ENCODE measurements at regions not wholly inside any gene's neighbourhood (a gene's known extent, or its start where the extent isn't known, plus 50 kb on each side); places are given as distances from the start of the nearest gene placed in this dataset.

DNA sequence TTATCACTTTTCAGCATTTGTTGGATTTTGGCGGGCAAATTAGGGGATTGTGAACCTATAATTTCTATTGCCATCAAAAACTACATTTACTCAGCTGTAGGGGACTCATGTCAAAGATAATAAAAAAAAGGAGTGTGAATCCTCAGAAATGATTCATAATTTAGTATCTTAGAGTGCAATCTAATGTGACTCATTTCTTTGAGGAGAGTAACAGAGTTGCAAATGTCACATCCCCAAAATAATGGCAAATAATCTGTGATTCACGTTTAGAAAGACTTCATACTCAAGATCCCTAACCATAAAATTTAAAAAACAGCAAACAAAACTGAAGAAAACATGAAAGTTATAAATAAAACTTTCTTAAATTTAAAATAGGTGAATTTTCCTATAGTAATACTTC is 373.0 kb downstream of the CDH2 start:
- Histone ChIP-seq H3K27me3 (ENCODE audit: control insufficient read depth in 2 of 2, insufficient read depth in 1 of 2, low read length in 1 of 2) (no peaks in the 10 kb centered on the region), H3K4me3 (ENCODE audit: low read length in 2 of 2) (no peak overlapping the region), H3K36me3 (ENCODE audit: control insufficient read depth in 2 of 2, insufficient read depth in 2 of 2, low read length in 1 of 2) (no peaks in the 10 kb centered on the region), H3K9me3 (ENCODE audit: control insufficient read depth in 2 of 2, insufficient read depth in 1 of 2, low read length in 1 of 2) (no peaks in the 10 kb centered on the region), H3K27ac (ENCODE audit: low read depth in 1 of 2, low read length in 1 of 2) (no peak overlapping the region), H3K4me1 (ENCODE audit: control insufficient read depth in 2 of 2, insufficient read depth in 2 of 2, low read length in 2 of 2) (no peaks in the 10 kb centered on the region)
- DNase-seq (ENCODE audit: low read depth in 6 of 9, low spot score in 9 of 9), result no peak
- 36% methylated on average over 2 of the region's 2 CpGs for WGBS

GRCh38 chr18:27797484-27797883 is 379.4 kb downstream of the CDH2 start:
- 80% methylated on average over 1 of the region's 1 CpG for WGBS
- H3K27ac ChIP-seq (ENCODE audit: low read depth in 1 of 2, low read length in 1 of 2), result no peak overlapping the region
- no peaks in the 10 kb centered on the region for H3K36me3 ChIP-seq (ENCODE audit: control insufficient read depth in 2 of 2, insufficient read depth in 2 of 2, low read length in 1 of 2)
- H3K27me3 ChIP-seq (ENCODE audit: control insufficient read depth in 2 of 2, insufficient read depth in 1 of 2, low read length in 1 of 2), result no peaks in the 10 kb centered on the region
- H3K9me3 ChIP-seq (ENCODE audit: control insufficient read depth in 2 of 2, insufficient read depth in 1 of 2, low read length in 1 of 2), result no peaks in the 10 kb centered on the region
- no peak for DNase-seq (ENCODE audit: low read depth in 6 of 9, low spot score in 9 of 9)
- H3K4me3 ChIP-seq (ENCODE audit: low read length in 2 of 2), result no peak overlapping the region
- no peaks in the 10 kb centered on the region for H3K4me1 ChIP-seq (ENCODE audit: control insufficient read depth in 2 of 2, insufficient read depth in 2 of 2, low read length in 2 of 2)

DNA sequence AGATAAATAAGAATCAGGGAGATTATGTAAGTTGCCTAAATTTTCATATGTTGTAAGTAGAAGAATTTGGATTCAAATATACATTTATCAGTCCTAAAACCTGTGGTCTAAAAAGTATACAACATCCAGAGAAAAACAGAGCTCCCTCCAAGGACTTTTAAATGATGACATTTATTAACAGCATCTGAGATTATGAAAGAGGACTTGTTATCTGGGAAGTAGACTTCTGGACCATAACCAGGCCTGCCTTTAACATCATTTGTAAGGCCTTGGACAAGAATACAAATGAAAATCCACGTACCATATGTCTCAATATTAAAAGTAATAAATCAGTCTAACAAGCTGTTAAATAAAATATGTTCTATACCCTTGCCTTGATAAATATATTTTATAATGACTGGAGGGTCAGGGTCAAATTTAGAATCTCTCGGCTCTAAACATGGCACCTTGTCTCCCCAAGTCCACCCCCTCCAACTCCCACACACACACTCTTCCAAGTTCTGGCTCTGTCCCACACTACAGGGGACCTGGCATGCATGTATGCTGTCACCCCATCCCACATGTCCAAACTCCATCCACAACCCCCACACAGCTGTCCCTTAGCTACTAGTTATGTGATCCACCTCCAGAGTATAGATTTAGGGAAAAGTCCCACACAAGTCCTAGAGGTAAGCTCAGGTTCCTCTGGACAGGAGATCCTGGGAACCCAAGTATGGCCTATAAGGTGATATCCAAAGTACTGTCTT is 382.6 kb downstream of the CDH2 start:
- no peaks in the 10 kb centered on the region for H3K4me1 ChIP-seq (ENCODE audit: control insufficient read depth in 2 of 2, insufficient read depth in 2 of 2, low read length in 2 of 2)
- H3K4me3 ChIP-seq (ENCODE audit: low read length in 2 of 2), result no peak overlapping the region
- WGBS, result 92% methylated on average over 2 of the region's 2 CpGs
- H3K27ac ChIP-seq (ENCODE audit: low read depth in 1 of 2, low read length in 1 of 2), result no peak overlapping the region
- no peaks in the 10 kb centered on the region for H3K27me3 ChIP-seq (ENCODE audit: control insufficient read depth in 2 of 2, insufficient read depth in 1 of 2, low read length in 1 of 2)
- no peak for DNase-seq (ENCODE audit: low read depth in 6 of 9, low spot score in 9 of 9)
- H3K36me3 ChIP-seq (ENCODE audit: control insufficient read depth in 2 of 2, insufficient read depth in 2 of 2, low read length in 1 of 2), result no peaks in the 10 kb centered on the region
- no peaks in the 10 kb centered on the region for H3K9me3 ChIP-seq (ENCODE audit: control insufficient read depth in 2 of 2, insufficient read depth in 1 of 2, low read length in 1 of 2)

GRCh38 chr18:27793013-27793785 is 383.7 kb downstream of the CDH2 start:
- Histone ChIP-seq H3K36me3 (ENCODE audit: control insufficient read depth in 2 of 2, insufficient read depth in 2 of 2, low read length in 1 of 2) (no peaks in the 10 kb centered on the region), H3K4me1 (ENCODE audit: control insufficient read depth in 2 of 2, insufficient read depth in 2 of 2, low read length in 2 of 2) (no peaks in the 10 kb centered on the region), H3K4me3 (ENCODE audit: low read length in 2 of 2) (no peak overlapping the region), H3K27ac (ENCODE audit: low read depth in 1 of 2, low read length in 1 of 2) (no peak overlapping the region), H3K27me3 (ENCODE audit: control insufficient read depth in 2 of 2, insufficient read depth in 1 of 2, low read length in 1 of 2) (no peaks in the 10 kb centered on the region), H3K9me3 (ENCODE audit: control insufficient read depth in 2 of 2, insufficient read depth in 1 of 2, low read length in 1 of 2) (no peaks in the 10 kb centered on the region)
- DNase-seq (ENCODE audit: low read depth in 6 of 9, low spot score in 9 of 9), result no peak
- WGBS, result 89% methylated on average over 7 of the region's 7 CpGs

DNA sequence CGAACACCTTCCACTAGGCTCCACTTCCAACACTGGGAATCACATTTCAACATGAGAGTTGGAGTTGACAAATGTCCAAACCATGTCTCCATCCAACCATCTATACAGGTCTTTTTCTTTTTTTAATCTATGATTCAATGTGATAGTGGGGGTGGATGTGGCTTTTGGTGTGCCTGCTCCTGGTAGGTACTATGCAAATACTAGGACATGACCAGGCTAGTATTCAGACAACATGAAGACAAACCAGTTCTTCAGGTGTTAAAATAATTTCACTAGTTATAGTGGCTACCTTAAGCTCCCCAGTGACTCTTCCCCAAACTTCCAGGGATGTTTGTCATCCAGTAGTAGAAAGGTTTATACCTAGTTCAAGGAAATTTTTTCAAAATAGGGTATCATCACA is 387.5 kb downstream of the CDH2 start:
- H3K27ac ChIP-seq (ENCODE audit: low read depth in 1 of 2, low read length in 1 of 2), result no peak overlapping the region
- no peaks in the 10 kb centered on the region for H3K36me3 ChIP-seq (ENCODE audit: control insufficient read depth in 2 of 2, insufficient read depth in 2 of 2, low read length in 1 of 2)
- H3K27me3 ChIP-seq (ENCODE audit: control insufficient read depth in 2 of 2, insufficient read depth in 1 of 2, low read length in 1 of 2), result no peaks in the 10 kb centered on the region
- H3K4me3 ChIP-seq (ENCODE audit: low read length in 2 of 2), result no peak overlapping the region
- H3K9me3 ChIP-seq (ENCODE audit: control insufficient read depth in 2 of 2, insufficient read depth in 1 of 2, low read length in 1 of 2), result no peaks in the 10 kb centered on the region
- DNase-seq (ENCODE audit: low read depth in 6 of 9, low spot score in 9 of 9), result no peak
- H3K4me1 ChIP-seq (ENCODE audit: control insufficient read depth in 2 of 2, insufficient read depth in 2 of 2, low read length in 2 of 2), result no peaks in the 10 kb centered on the region
- 96% methylated on average over 1 of the region's 1 CpG for WGBS

DNA sequence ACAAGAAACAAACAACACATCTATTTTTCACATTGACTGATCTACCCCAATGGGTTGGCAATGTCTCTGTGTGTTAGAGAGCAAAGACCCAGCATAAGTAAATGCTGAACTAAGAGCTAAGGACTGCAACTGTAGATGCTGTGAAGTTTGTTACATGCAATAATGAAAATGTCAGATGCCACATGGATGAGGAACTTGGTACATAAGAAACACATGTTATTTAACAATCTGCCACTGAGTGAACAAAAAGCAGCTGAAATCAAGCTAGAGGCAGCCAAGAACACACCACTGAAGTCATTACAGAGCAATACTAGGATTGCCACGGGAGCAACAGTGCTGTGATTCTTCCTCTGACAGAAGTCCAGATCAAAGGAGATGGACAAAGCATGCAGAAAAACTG is 389.4 kb downstream of the CDH2 start:
- no peak for DNase-seq (ENCODE audit: low read depth in 6 of 9, low spot score in 9 of 9)
- H3K27me3 ChIP-seq (ENCODE audit: control insufficient read depth in 2 of 2, insufficient read depth in 1 of 2, low read length in 1 of 2), result no peaks in the 10 kb centered on the region
- no peaks in the 10 kb centered on the region for H3K4me1 ChIP-seq (ENCODE audit: control insufficient read depth in 2 of 2, insufficient read depth in 2 of 2, low read length in 2 of 2)
- no peak overlapping the region for H3K27ac ChIP-seq (ENCODE audit: low read depth in 1 of 2, low read length in 1 of 2)
- WGBS, result 66% methylated on average over 1 of the region's 1 CpG
- H3K4me3 ChIP-seq (ENCODE audit: low read length in 2 of 2), result no peak overlapping the region
- H3K9me3 ChIP-seq (ENCODE audit: control insufficient read depth in 2 of 2, insufficient read depth in 1 of 2, low read length in 1 of 2), result no peaks in the 10 kb centered on the region
- no peaks in the 10 kb centered on the region for H3K36me3 ChIP-seq (ENCODE audit: control insufficient read depth in 2 of 2, insufficient read depth in 2 of 2, low read length in 1 of 2)

DNA sequence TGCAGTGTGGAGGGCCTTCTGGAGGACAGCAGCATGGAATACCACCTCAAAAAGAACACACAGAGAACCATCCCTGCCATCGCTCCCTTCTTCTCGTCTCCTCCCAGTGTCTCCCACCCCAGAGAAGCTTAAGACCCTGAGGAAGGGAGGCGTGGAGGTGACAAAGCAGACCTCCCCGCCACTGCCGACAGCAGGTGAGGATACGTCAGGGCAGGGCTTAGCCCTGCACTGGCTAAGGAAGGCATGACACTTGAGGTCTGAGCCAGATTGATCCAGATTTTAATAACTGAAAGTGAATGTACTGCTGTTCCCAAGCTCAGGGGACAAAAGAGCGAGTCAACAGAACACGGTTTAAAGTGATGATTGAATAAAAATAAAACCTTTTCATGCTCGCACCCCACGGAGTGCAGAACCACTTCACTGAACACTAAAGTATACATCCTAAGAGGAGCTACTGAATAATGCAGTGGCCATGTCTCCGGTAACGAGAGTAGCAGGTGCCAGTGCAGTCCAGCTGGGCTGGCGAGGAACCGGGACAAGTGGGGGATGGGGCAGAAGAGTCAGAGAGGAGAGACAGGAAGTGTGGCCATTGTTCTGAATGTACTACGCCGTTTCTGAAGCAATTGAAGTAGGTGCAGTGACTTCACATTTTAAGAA is 391.0 kb downstream of the CDH2 start:
- 94% methylated on average over 16 of the region's 16 CpGs for WGBS
- H3K27ac ChIP-seq (ENCODE audit: low read depth in 1 of 2, low read length in 1 of 2), result no peak overlapping the region
- no peak overlapping the region for H3K4me3 ChIP-seq (ENCODE audit: low read length in 2 of 2)

DNA sequence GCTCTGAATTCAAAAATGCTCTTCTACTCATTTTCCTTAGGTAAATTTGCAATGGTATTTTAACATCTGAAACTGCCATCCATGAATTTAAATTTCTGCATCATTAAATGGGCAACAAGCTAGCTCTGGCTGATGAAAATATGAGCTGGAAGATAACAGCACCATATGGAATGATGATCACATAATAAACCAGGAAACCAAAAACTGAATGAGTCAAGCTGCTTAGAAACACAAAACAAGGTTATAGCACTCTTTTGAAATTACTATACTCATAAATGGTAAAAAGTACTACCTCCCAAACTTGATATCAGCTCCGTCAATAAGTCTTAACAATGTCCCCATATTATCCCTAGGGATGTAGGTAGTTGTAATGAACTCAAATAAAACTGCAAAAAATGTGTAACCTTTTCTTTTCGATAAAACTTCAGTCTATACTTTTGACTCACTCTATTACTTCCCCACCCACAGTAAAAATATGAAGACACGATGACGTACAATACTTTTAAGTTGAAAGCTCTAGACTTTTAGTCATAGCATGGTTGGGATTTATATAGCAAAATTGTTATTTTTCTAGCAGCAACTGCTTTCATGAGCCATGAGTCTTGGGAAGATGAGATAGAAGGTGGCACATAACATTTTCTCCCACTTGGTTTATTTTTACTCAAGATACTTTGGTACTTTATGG is 396.7 kb downstream of the CDH2 start:
- DNase-seq (ENCODE audit: low read depth in 6 of 9, low spot score in 9 of 9), result no peak
- Histone ChIP-seq H3K9me3 (ENCODE audit: control insufficient read depth in 2 of 2, insufficient read depth in 1 of 2, low read length in 1 of 2) (no peaks in the 10 kb centered on the region), H3K4me1 (ENCODE audit: control insufficient read depth in 2 of 2, insufficient read depth in 2 of 2, low read length in 2 of 2) (no peaks in the 10 kb centered on the region), H3K27me3 (ENCODE audit: control insufficient read depth in 2 of 2, insufficient read depth in 1 of 2, low read length in 1 of 2) (no peaks in the 10 kb centered on the region), H3K36me3 (ENCODE audit: control insufficient read depth in 2 of 2, insufficient read depth in 2 of 2, low read length in 1 of 2) (no peaks in the 10 kb centered on the region), H3K27ac (ENCODE audit: low read depth in 1 of 2, low read length in 1 of 2) (no peak overlapping the region), H3K4me3 (ENCODE audit: low read length in 2 of 2) (no peak overlapping the region)
- 96% methylated on average over 4 of the region's 4 CpGs for WGBS

More for the DNA sequence above, 391.0 kb downstream of the CDH2 start:
- Histone ChIP-seq H3K36me3 (ENCODE audit: control insufficient read depth in 2 of 2, insufficient read depth in 2 of 2, low read length in 1 of 2) (no peaks in the 10 kb centered on the region), H3K9me3 (ENCODE audit: control insufficient read depth in 2 of 2, insufficient read depth in 1 of 2, low read length in 1 of 2) (no peaks in the 10 kb centered on the region), H3K27me3 (ENCODE audit: control insufficient read depth in 2 of 2, insufficient read depth in 1 of 2, low read length in 1 of 2) (no peaks in the 10 kb centered on the region), H3K4me1 (ENCODE audit: control insufficient read depth in 2 of 2, insufficient read depth in 2 of 2, low read length in 2 of 2) (no peaks in the 10 kb centered on the region)
- no peak for DNase-seq (ENCODE audit: low read depth in 6 of 9, low spot score in 9 of 9)

GRCh38 chr18:27778925-27779324 is 398.0 kb downstream of the CDH2 start:
- H3K4me1 ChIP-seq (ENCODE audit: control insufficient read depth in 2 of 2, insufficient read depth in 2 of 2, low read length in 2 of 2), result no peaks in the 10 kb centered on the region
- H3K9me3 ChIP-seq (ENCODE audit: control insufficient read depth in 2 of 2, insufficient read depth in 1 of 2, low read length in 1 of 2), result no peaks in the 10 kb centered on the region
- no peaks in the 10 kb centered on the region for H3K27me3 ChIP-seq (ENCODE audit: control insufficient read depth in 2 of 2, insufficient read depth in 1 of 2, low read length in 1 of 2)
- H3K4me3 ChIP-seq (ENCODE audit: low read length in 2 of 2), result no peak overlapping the region
- no peak overlapping the region for H3K27ac ChIP-seq (ENCODE audit: low read depth in 1 of 2, low read length in 1 of 2)
- no peak for DNase-seq (ENCODE audit: low read depth in 6 of 9, low spot score in 9 of 9)
- no peaks in the 10 kb centered on the region for H3K36me3 ChIP-seq (ENCODE audit: control insufficient read depth in 2 of 2, insufficient read depth in 2 of 2, low read length in 1 of 2)
- 9% methylated on average over 1 of the region's 1 CpG for WGBS
